ENCODE measurements at regions not wholly inside any gene's neighbourhood (a gene's known extent, or its start where the extent isn't known, plus 50 kb on each side); places are given as distances from the start of the nearest gene placed in this dataset.

GRCh38 chr1:55893155-55893554 lies 678.0 kb upstream of the USP24 start:
- POLR2A ChIA-PET = no interaction called here
- peak in 1 of 2 experiments; percentile 49; a peak in 3 of 5 replicates for TF ChIP-seq RAD21 (conservative IDR thresholded peaks at IDR 0.05 in 1 of 2, IDR thresholded peaks at IDR 0.05 in 1 of 2)
- TF ChIP-seq SMC3 (IDR thresholded peaks at IDR 0.05) = 0 out of 3 replicates have a peak, but pooled peaks have one; percentile 12
- no peak for TF ChIP-seq FOSL2 (IDR thresholded peaks at IDR 0.05)
- TF ChIP-seq FOSL2 (CRISPR knock-in tag; IDR thresholded peaks at IDR 0.05) = no peak; the same call in 1 of the 2 replicates
- TF ChIP-seq CTCF (IDR thresholded peaks at IDR 0.05) = 0 out of 3 replicates have a peak, but pooled peaks have one; percentile 6
- Histone ChIP-seq H3K4me2 (no peak overlapping the region), H3K27ac (0 out of 6 replicates have a peak overlapping the region, but pooled peaks of 1 of the 2 experiments have one; percentile 25), H3K4me3 (no peak overlapping the region), H3K4me1 (peaks cover 4% of the 10 kb centered on the region; the same call in 2 of the 3 replicates), H3K9me3 (peaks cover 12% of the 10 kb centered on the region; the same call in 1 of the 3 replicates)
- ATAC-seq = peak in 1 of 2 experiments; percentile 64; a peak in 3 of 6 replicates
- DNase-seq (ENCODE audit: low read depth in 1 of 2, low spot score in 1 of 2) = peak; percentile 8 to 71
- WGBS (ENCODE audit: missing lambda C conversion rate) = 4% methylated on average over 2 of the region's 2 CpGs
- FAIRE-seq = no peak
- CTCF ChIA-PET = no interaction called here

GRCh38 chr1:55888685-55889317 lies 673.6 kb upstream of the USP24 start:
- no peak for TF ChIP-seq BHLHE40 (IDR thresholded peaks at IDR 0.05; ENCODE audit: low read depth, low read length)
- no peak for TF ChIP-seq TP53 (CRISPR knock-in tag; IDR thresholded peaks at IDR 0.05)
- TF ChIP-seq HDAC2 (IDR thresholded peaks at IDR 0.05) = no peak

GRCh38 chr1:55886856-55887712 lies 671.9 kb upstream of the USP24 start:
- Histone ChIP-seq H3K4me2 (no peak overlapping the region), H3K27ac (no peak overlapping the region), H3K4me3 (no peak overlapping the region), H3K4me1 (no peaks in the 10 kb centered on the region), H3K9me3 (0 out of 3 replicates have a peak, but pooled peaks cover 3% of the 10 kb centered on the region)
- ChIA-PET POLR2A (interaction anchor here (0.6 kb wide), 1 partner anchor 14 kb away, joined by 4 read pairs; no protein-coding TSS in a partner anchor), CTCF (interaction anchor here (0.6 kb wide), 1 partner anchor 8 kb away, joined by 3 read pairs; no protein-coding TSS in a partner anchor)
- FAIRE-seq (no peak), DNase-seq (ENCODE audit: low read depth in 1 of 2, low spot score in 1 of 2) (no peak), ATAC-seq (no peak)
- TF ChIP-seq HOXA7 (CRISPR knock-in tag; IDR thresholded peaks at IDR 0.05) (no peak), MAFK (IDR thresholded peaks at IDR 0.05; ENCODE audit: partially characterized antibody) (peak; percentile 60)
- WGBS (ENCODE audit: missing lambda C conversion rate) = 82% methylated on average over 4 of the region's 4 CpGs

More at GRCh38 chr1:55888685-55889317, 673.6 kb upstream of the USP24 start:
- ChIA-PET POLR2A (no interaction called here), CTCF (no interaction called here)
- DNase-seq (ENCODE audit: low read depth in 1 of 2, low spot score in 1 of 2) (no peak), ATAC-seq (no peak), FAIRE-seq (no peak)
- no peak overlapping the region for H3K4me2 ChIP-seq
- H3K4me1 ChIP-seq = no peaks in the 10 kb centered on the region
- H3K27ac ChIP-seq = no peak overlapping the region
- WGBS (ENCODE audit: missing lambda C conversion rate) = 100% methylated on average over 3 of the region's 3 CpGs
- H3K4me3 ChIP-seq = no peak overlapping the region
- peaks cover 12% of the 10 kb centered on the region; the same call in 1 of the 3 replicates for H3K9me3 ChIP-seq

GRCh38 chr1:55885619-55886018 lies 670.5 kb upstream of the USP24 start:
- no peak overlapping the region for H3K27ac ChIP-seq
- no peak overlapping the region for H3K4me2 ChIP-seq
- H3K9me3 ChIP-seq = no peaks in the 10 kb centered on the region
- FAIRE-seq (no peak), ATAC-seq (no peak), DNase-seq (ENCODE audit: low read depth in 1 of 2, low spot score in 1 of 2) (no peak)
- no peaks in the 10 kb centered on the region for H3K4me1 ChIP-seq
- ChIA-PET POLR2A (no interaction called here), CTCF (no interaction called here)
- WGBS (ENCODE audit: missing lambda C conversion rate) = 89% methylated on average over 2 of the region's 2 CpGs
- TF ChIP-seq TP53 (CRISPR knock-in tag; IDR thresholded peaks at IDR 0.05) (no peak), KDM5A (IDR thresholded peaks at IDR 0.05) (no peak), ZSCAN20 (CRISPR knock-in tag; IDR thresholded peaks at IDR 0.05) (no peak), FOSB (CRISPR knock-in tag; IDR thresholded peaks at IDR 0.05) (no peak), CTCF (IDR thresholded peaks at IDR 0.05) (no peak)
- no peak overlapping the region for H3K4me3 ChIP-seq
